K562 (cell line): ENCODE measurements at regions not wholly inside any gene's neighbourhood (a gene's known extent, or its start where the extent isn't known, plus 50 kb on each side); places are given as distances from the start of the nearest gene placed in this dataset.

Source experiments
- ATAC-seq: fragments of 200-7000 bp; cut with Tn5 transposase; 3 replicates; pipeline ENCODE4 v1.9.1; 2020; ENCODE audit warnings: moderate library complexity
- BruUV-seq: library from RNA; stranded (reverse); fragments of 400-500 nt; replicated peaks from 2 replicates; lab custom pipeline; 2021; lab: Mats Ljungman, UMichigan
- CTCF ChIA-PET: fragments of 300-600 bp; formaldehyde crosslinking; extraction: SDS; loops from one replicate; lab custom pipeline; 2021; ENCODE audit warnings: low intra/inter-chr PET ratio; lab: Yijun Ruan, JAX
- POLR2A ChIA-PET: fragments of 300-600, 350-650 bp; sonication (Branson Sonifier 250); formaldehyde crosslinking; extraction: SDS; loops from one replicate; lab custom pipeline; 2021; ENCODE audit warnings: antibody characterized with exemption, inconsistent platforms; lab: Yijun Ruan, JAX
- DNase-seq, 4 experiments: peaks; one replicate each; pipeline versions ENCODE4 v3.0.0 to v3.0.0-alpha.2; 2011 to 2018; ENCODE audit warnings: low spot score in 3 of 4, mixed read lengths in 3 of 4; ENCODE audit errors: extremely low read depth in 1 of 4
- FAIRE-seq: peaks from 2 replicates; lab custom pipeline; 2011; peaks lifted over from hg19 to GRCh38; lab: Jason Lieb, UNC
- H2AFZ ChIP-seq: 2 replicates; pipeline ENCODE4 v1.6.0; 2011; ENCODE audit warnings: low read depth, low read length, control low read depth, inconsistent platforms
- H3K27ac ChIP-seq: fragments of 200-600 bp; 3 replicates; pipeline ENCODE4 v1.8.0; 2011; ENCODE audit warnings: low read depth, mild to moderate bottlenecking, control low read depth, inconsistent platforms, low read length, moderate library complexity, mixed read lengths; ENCODE audit errors: extremely low read depth
- H3K27me3 ChIP-seq, 2 experiments: fragments of 300-600 bp in 1 of 2; 2 replicates in 1 of 2; 3 replicates in 1 of 2; pipeline versions ENCODE4 v1.6.0 to v1.8.0; 2011; ENCODE audit warnings: inconsistent platforms in 2 of 2, low read length in 2 of 2, mild to moderate bottlenecking in 1 of 2, mixed read lengths in 1 of 2, moderate library complexity in 1 of 2; ENCODE audit not compliant: control insufficient read depth in 2 of 2, insufficient read depth in 2 of 2
- H3K36me3 ChIP-seq: fragments of 300-600 bp; 3 replicates; pipeline ENCODE4 v1.8.0; 2011; ENCODE audit warnings: mild to moderate bottlenecking, low read length, inconsistent platforms; ENCODE audit not compliant: control insufficient read depth, insufficient read depth
- H3K4me1 ChIP-seq, 2 experiments: fragments of 200-600 bp in 1 of 2; replicated peaks in 1 of 2; 2 replicates in 1 of 2; 3 replicates in 1 of 2; pipeline versions ENCODE4 v1.5.1 to v1.8.0; 2011; ENCODE audit warnings: inconsistent platforms in 2 of 2, low read length in 2 of 2, mild to moderate bottlenecking in 1 of 2, mixed read lengths in 1 of 2, moderate library complexity in 1 of 2; ENCODE audit not compliant: control insufficient read depth in 2 of 2, insufficient read depth in 2 of 2
- H3K4me2 ChIP-seq: 2 replicates; pipeline ENCODE4 v1.6.1; 2011; ENCODE audit warnings: low read length, control low read depth, inconsistent platforms, mixed read lengths; ENCODE audit not compliant: insufficient read depth
- H3K4me3 ChIP-seq: fragments of 200-600 bp; sonication (generic), shearing (Covaris generic); 2 replicates; pipeline ENCODE4 v1.5.1; 2016; ENCODE audit warnings: control low read depth, inconsistent platforms
- H3K79me2 ChIP-seq: fragments of 200-600 bp; 3 replicates; pipeline ENCODE4 v1.8.0; 2011; ENCODE audit warnings: low read length, inconsistent platforms; ENCODE audit not compliant: control insufficient read depth, insufficient read depth
- H3K9ac ChIP-seq, 2 experiments: 2 replicates each; pipeline versions ENCODE4 v1.6.0 to v1.6.1; 2011; ENCODE audit warnings: low read depth in 2 of 2, low read length in 2 of 2, control low read depth in 1 of 2, inconsistent platforms in 1 of 2, mild to moderate bottlenecking in 1 of 2, mixed read lengths in 1 of 2; ENCODE audit not compliant: insufficient read depth in 1 of 2
- H3K9me1 ChIP-seq: one replicate; pipeline ENCODE4 v1.6.0; 2011; ENCODE audit warnings: inconsistent platforms, mild to moderate bottlenecking, low read length, moderate library complexity; ENCODE audit not compliant: control insufficient read depth, insufficient read depth
- H3K9me3 ChIP-seq: replicated peaks from 2 replicates; pipeline ENCODE4 v1.5.1; 2011; ENCODE audit warnings: low read depth, low read length, inconsistent platforms; ENCODE audit not compliant: control insufficient read depth, insufficient read depth
- H4K20me1 ChIP-seq: replicated peaks from 2 replicates; pipeline ENCODE4 v1.6.1; 2011; ENCODE audit warnings: low read length, inconsistent platforms, mixed read lengths; ENCODE audit not compliant: control insufficient read depth, insufficient read depth
- ARID3B ChIP-seq: fragments of 250-450 bp; sonication (Bioruptor Pico); IDR thresholded peaks from 2 replicates; pipeline ENCODE4 v1.4.0; 2020; ENCODE audit warnings: borderline replicate concordance
- BCOR ChIP-seq: fragments of 450-650 bp; IDR thresholded peaks from 2 replicates; pipeline ENCODE4 v1.6.1; 2016
- CAMTA2 ChIP-seq: fragments of 250-450 bp; sonication (Bioruptor Pico); conservative IDR thresholded peaks from 2 replicates; pipeline ENCODE4 v1.5.1; 2022
- CBX5 ChIP-seq: IDR thresholded peaks from 2 replicates; pipeline ENCODE4 v1.6.1; 2014; ENCODE audit warnings: low read depth, borderline replicate concordance
- CHCHD3 ChIP-seq: fragments of 250-450 bp; sonication (Bioruptor Pico); IDR thresholded peaks from 2 replicates; pipeline ENCODE4 v2.1.2; 2022; ENCODE audit warnings: mild to moderate bottlenecking
- DACH1 ChIP-seq: fragments of 450-650 bp; IDR thresholded peaks from 2 replicates; pipeline ENCODE4 v1.6.1; 2018; ENCODE audit not compliant: partially characterized antibody
- PATZ1 ChIP-seq: fragments of 250-450 bp; sonication (Bioruptor Pico); IDR thresholded peaks from 2 replicates; pipeline ENCODE4 v1.5.0; 2020; ENCODE audit warnings: mild to moderate bottlenecking, borderline replicate concordance
- PHF21A ChIP-seq: fragments of 450-650 bp; IDR thresholded peaks from 2 replicates; pipeline ENCODE4 v1.6.1; 2017; ENCODE audit warnings: low read depth, borderline replicate concordance
- RB1 ChIP-seq: fragments of 450-650 bp; IDR thresholded peaks from 2 replicates; pipeline ENCODE4 v1.6.1; 2017; ENCODE audit warnings: low read depth, mild to moderate bottlenecking
- SETDB1 ChIP-seq: IDR thresholded peaks from one replicate; pipeline ENCODE4 v1.6.1; 2012; ENCODE audit warnings: low read length, control low read depth, inconsistent platforms
- SMAD1 ChIP-seq: fragments of 150-350 bp; IDR thresholded peaks from 2 replicates; pipeline ENCODE4 v1.6.1; 2014; ENCODE audit warnings: low read length, low read depth; ENCODE audit not compliant: partially characterized antibody
- SREBF2 ChIP-seq: sonication (generic); formaldehyde crosslinking; IDR thresholded peaks from 2 replicates; pipeline ENCODE4 v1.4.0; 2020; ENCODE audit warnings: mild to moderate bottlenecking, missing genetic modification reagents
- TCF3 ChIP-seq: sonication (generic); formaldehyde crosslinking; IDR thresholded peaks from 2 replicates; pipeline ENCODE4 v1.4.0; 2020; ENCODE audit warnings: mild to moderate bottlenecking, missing genetic modification reagents
- USF2 ChIP-seq: sonication (generic); formaldehyde crosslinking; IDR thresholded peaks from 2 replicates; pipeline ENCODE4 v1.5.0; 2020; ENCODE audit warnings: missing genetic modification reagents
- ZBTB12 ChIP-seq: fragments of 250-450 bp; sonication (Bioruptor Pico); IDR thresholded peaks from 2 replicates; pipeline ENCODE4 v1.4.0; 2020
- ZFPM2 ChIP-seq: fragments of 250-450 bp; sonication (Bioruptor Pico); IDR thresholded peaks from 2 replicates; pipeline ENCODE4 v1.5.1; 2022; ENCODE audit warnings: mild to moderate bottlenecking
- ZNF277 ChIP-seq: fragments of 250-450 bp; sonication (Bioruptor Pico); IDR thresholded peaks from 2 replicates; pipeline ENCODE4 v1.8.0; 2022; ENCODE audit warnings: inconsistent platforms, mild to moderate bottlenecking, moderate library complexity, borderline replicate concordance
- in situ Hi-C: fragments of 300-500 bp; cut with MboI; formaldehyde crosslinking; loops from 4 replicates; pipeline ENCODE4 v1.15.0; 2018; ENCODE audit warnings: inconsistent platforms, mixed read lengths
- intact Hi-C: fragments of 100-400 bp; cut with micrococcal nuclease; formaldehyde crosslinking; loops from 2 replicates; pipeline ENCODE4 v1.14.2; 2022

GRCh38 chr7:137110535-137110934 lies 233.0 kb downstream of the PTN start:
- H3K9ac ChIP-seq: no peak overlapping the region
- no peaks in the 10 kb centered on the region for H3K79me2 ChIP-seq
- in situ Hi-C loops: no loop called here
- no peak for TF ChIP-seq DACH1
- no peak for TF ChIP-seq ZNF277 (CRISPR knock-in tag)
- TF ChIP-seq PHF21A: no peak
- TF ChIP-seq CBX5: no peak
- TF ChIP-seq PATZ1 (CRISPR knock-in tag): no peak
- TF ChIP-seq CHCHD3 (CRISPR knock-in tag): no peak
- TF ChIP-seq ZBTB12 (CRISPR knock-in tag): no peak
- TF ChIP-seq BCOR: no peak
- TF ChIP-seq SREBF2 (CRISPR knock-in tag): no peak
- no peak for TF ChIP-seq TCF3 (CRISPR knock-in tag)
- no peak for TF ChIP-seq CAMTA2 (CRISPR knock-in tag)
- TF ChIP-seq RB1: no peak
- no peak for TF ChIP-seq ZFPM2 (CRISPR knock-in tag)
- TF ChIP-seq SMAD1: no peak
- TF ChIP-seq ARID3B (CRISPR knock-in tag): no peak
- TF ChIP-seq USF2 (CRISPR knock-in tag): no peak
- no peak for TF ChIP-seq SETDB1
- no peak overlapping the region for H3K4me3 ChIP-seq
- no TSS peak for BruUV-seq
- CTCF ChIA-PET: no interaction called here
- H3K27me3 ChIP-seq: no peaks in the 10 kb centered on the region
- intact Hi-C loops: no loop called here
- no peak for FAIRE-seq
- no peaks in the 10 kb centered on the region for H3K4me1 ChIP-seq
- no peaks in the 10 kb centered on the region for H3K36me3 ChIP-seq
- H3K4me2 ChIP-seq: no peak overlapping the region
- H2AFZ ChIP-seq: no peak overlapping the region
- POLR2A ChIA-PET: no interaction called here
- no peaks in the 10 kb centered on the region for H3K9me1 ChIP-seq
- no peaks in the 10 kb centered on the region for H4K20me1 ChIP-seq
- no peak overlapping the region for H3K27ac ChIP-seq
- no peak for DNase-seq
- H3K9me3 ChIP-seq: no peaks in the 10 kb centered on the region; the same call in 1 of the 2 replicates
- ATAC-seq: no peak
